ENCODE measurements at regions not wholly inside any gene's neighbourhood (a gene's known extent, or its start where the extent isn't known, plus 50 kb on each side); places are given as distances from the start of the nearest gene placed in this dataset.

DNA sequence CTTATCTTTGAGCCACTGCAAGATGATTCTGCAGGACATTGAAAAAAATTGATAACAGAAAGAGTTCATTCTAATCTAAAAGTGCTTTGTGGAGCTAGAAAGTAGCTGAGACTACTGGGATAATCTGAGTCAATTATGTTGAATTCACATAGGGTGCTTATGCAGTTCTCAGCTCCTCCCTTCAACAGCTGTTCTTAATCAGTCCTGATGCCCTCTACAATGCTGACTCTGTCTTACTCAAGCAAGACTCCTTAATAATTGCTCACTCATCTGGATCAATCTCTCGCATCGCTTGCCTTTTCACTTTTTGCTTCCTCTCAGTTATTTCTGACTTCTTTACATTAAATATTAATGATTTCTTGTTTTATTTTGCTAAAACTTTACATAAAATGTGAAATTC lies 182.1 kb downstream of the PCDH17 start:
- TF ChIP-seq, protein P1, sequence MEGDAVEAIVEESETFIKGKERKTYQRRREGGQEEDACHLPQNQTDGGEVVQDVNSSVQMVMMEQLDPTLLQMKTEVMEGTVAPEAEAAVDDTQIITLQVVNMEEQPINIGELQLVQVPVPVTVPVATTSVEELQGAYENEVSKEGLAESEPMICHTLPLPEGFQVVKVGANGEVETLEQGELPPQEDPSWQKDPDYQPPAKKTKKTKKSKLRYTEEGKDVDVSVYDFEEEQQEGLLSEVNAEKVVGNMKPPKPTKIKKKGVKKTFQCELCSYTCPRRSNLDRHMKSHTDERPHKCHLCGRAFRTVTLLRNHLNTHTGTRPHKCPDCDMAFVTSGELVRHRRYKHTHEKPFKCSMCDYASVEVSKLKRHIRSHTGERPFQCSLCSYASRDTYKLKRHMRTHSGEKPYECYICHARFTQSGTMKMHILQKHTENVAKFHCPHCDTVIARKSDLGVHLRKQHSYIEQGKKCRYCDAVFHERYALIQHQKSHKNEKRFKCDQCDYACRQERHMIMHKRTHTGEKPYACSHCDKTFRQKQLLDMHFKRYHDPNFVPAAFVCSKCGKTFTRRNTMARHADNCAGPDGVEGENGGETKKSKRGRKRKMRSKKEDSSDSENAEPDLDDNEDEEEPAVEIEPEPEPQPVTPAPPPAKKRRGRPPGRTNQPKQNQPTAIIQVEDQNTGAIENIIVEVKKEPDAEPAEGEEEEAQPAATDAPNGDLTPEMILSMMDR (IDR thresholded peaks at IDR 0.05; ENCODE audit: insufficient read depth, low read length): no peak
- no peak for TF ChIP-seq POLR2AphosphoS5 (IDR thresholded peaks at IDR 0.05; ENCODE audit: low read depth)
- TF ChIP-seq GABPA (IDR thresholded peaks at IDR 0.05; ENCODE audit: low read depth): no peak
- TF ChIP-seq, protein P2, sequence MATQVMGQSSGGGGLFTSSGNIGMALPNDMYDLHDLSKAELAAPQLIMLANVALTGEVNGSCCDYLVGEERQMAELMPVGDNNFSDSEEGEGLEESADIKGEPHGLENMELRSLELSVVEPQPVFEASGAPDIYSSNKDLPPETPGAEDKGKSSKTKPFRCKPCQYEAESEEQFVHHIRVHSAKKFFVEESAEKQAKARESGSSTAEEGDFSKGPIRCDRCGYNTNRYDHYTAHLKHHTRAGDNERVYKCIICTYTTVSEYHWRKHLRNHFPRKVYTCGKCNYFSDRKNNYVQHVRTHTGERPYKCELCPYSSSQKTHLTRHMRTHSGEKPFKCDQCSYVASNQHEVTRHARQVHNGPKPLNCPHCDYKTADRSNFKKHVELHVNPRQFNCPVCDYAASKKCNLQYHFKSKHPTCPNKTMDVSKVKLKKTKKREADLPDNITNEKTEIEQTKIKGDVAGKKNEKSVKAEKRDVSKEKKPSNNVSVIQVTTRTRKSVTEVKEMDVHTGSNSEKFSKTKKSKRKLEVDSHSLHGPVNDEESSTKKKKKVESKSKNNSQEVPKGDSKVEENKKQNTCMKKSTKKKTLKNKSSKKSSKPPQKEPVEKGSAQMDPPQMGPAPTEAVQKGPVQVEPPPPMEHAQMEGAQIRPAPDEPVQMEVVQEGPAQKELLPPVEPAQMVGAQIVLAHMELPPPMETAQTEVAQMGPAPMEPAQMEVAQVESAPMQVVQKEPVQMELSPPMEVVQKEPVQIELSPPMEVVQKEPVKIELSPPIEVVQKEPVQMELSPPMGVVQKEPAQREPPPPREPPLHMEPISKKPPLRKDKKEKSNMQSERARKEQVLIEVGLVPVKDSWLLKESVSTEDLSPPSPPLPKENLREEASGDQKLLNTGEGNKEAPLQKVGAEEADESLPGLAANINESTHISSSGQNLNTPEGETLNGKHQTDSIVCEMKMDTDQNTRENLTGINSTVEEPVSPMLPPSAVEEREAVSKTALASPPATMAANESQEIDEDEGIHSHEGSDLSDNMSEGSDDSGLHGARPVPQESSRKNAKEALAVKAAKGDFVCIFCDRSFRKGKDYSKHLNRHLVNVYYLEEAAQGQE (IDR thresholded peaks at IDR 0.05; ENCODE audit: insufficient replicate concordance, low read depth): no peak
- TF ChIP-seq SPI1 (IDR thresholded peaks at IDR 0.05; ENCODE audit: borderline replicate concordance, low read depth): no peak

Measured in HL-60 (cell line).